ENCODE measurements at regions not wholly inside any gene's neighbourhood (a gene's known extent, or its start where the extent isn't known, plus 50 kb on each side); places are given as distances from the start of the nearest gene placed in this dataset.

GRCh38 chr16:63080746-63081145, 1044.5 kb upstream of the CDH8 start:
- TF ChIP-seq, protein P1, sequence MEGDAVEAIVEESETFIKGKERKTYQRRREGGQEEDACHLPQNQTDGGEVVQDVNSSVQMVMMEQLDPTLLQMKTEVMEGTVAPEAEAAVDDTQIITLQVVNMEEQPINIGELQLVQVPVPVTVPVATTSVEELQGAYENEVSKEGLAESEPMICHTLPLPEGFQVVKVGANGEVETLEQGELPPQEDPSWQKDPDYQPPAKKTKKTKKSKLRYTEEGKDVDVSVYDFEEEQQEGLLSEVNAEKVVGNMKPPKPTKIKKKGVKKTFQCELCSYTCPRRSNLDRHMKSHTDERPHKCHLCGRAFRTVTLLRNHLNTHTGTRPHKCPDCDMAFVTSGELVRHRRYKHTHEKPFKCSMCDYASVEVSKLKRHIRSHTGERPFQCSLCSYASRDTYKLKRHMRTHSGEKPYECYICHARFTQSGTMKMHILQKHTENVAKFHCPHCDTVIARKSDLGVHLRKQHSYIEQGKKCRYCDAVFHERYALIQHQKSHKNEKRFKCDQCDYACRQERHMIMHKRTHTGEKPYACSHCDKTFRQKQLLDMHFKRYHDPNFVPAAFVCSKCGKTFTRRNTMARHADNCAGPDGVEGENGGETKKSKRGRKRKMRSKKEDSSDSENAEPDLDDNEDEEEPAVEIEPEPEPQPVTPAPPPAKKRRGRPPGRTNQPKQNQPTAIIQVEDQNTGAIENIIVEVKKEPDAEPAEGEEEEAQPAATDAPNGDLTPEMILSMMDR (IDR thresholded peaks at IDR 0.05): no peak
- TF ChIP-seq POLR2A (IDR thresholded peaks at IDR 0.05): no peak

All from testis (tissue), 2 donors.